ENCODE measurements at regions not wholly inside any gene's neighbourhood (a gene's known extent, or its start where the extent isn't known, plus 50 kb on each side); places are given as distances from the start of the nearest gene placed in this dataset.
A peak's percentile ranks its signal among the peaks of the same experiment; 100 is the strongest.

DNA sequence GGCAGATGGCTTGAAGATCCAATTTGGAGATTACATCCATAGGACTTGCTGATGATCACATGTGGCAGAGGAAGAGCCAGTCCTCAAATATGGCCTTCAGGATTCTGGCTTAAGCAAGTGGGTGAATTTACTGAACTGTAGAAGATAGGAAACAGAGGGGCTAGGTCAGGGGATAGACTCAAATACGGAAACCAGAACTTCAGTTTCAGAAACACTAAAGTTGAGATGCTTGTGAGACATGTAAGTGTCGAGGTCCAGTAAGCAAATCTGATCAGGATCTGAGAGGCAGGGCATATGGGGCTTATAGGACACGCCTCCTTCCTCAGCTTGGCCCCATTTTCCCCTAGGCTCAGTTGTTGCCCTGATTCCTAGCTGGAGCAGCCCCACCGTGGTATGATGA, 107.7 kb downstream of the LBH start:
- DNase-seq (ENCODE audit: low read depth, low spot score) = no peak

DNA sequence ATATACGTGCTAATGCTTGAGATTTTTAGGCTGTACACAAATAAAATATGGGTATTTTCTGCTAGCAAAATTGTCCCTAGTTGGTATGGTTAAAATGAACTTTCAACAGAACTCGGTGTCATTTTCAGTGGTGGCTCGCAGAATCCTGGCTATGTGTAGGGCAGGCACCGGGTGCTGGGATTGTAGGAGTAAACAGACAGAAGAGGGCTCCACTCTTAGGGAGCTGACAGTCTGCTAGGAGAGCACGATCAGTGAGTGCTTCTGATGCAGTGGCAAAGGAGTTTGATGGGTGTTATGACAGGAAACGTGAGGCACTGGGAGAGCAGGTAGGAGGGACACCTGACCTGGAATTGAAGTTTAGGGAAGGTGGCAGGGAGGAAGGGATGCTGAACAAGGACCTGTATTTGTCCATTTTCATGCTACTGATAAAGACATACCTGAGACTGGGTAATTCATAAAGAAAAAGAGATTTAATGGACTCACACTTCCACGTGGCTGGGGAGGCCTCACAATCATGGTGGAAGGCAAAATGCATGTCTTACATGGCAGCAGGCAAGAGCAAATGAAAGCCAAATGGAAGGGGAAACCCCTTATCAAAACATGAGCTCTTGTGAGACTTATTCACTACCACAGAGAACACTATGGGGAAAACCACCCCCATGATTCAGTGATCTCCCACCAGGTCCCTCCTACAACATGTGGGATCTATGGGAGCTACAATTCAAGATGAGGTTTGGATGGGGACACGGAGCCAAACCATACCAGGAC, 105.4 kb upstream of the LCLAT1 start:
- DNase-seq (ENCODE audit: low read depth, low spot score) = no peak

DNA sequence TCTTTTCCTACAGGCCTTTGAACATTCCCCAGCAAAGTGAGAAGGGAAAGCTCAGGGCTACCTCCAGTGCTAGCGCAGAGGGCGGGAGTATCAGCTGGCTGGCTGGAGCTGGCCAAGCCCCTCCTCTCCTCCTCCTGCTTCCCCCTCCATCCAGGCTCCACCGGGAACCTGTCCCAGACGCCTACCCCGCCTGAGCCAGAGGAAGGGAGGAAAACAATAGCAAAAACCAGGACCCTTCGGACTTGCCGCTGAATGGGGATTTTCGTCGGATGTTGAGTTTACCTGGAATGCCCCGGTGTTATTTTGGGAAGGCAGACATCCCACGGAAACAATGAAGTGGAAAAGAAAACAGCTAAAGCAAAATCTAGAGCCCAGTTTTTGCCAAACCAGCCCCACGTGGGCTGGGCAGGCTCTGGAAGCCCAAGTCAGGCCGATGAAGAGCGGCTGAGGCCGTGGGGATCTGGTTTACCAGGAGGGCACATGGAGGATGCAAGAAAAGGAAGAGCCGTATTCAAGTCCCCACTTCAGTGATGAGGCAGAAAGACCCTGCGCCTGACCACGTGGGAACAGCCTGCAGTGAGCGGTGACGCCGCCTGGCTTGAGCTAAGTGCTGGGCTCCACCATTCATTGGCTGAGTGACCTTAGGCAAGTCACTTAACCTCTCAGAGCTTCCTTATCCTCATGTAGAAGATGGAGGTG, 100.4 kb upstream of the LCLAT1 start:
- DNase-seq (ENCODE audit: low read depth, low spot score) = peak; percentile 85

DNA sequence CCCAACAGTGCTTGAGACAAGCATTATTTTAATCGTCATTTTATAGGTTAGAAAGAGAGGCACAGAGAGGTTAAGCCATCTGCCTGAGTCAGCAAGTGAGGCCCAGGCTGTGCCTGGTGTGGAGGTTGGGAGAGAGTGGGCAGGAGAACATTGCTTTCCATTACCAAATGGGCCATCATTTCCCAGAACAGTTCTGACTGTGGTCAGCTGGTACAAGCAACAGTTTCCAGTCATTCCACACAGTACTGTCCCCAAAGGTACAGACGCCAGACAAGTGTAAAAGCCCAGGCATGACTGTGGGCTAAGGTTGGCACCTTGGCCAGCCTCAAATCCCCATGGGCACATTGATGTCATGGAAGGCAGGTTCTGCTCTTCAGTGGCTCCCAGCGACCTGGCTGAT, 98.2 kb upstream of the LCLAT1 start:
- no peak for DNase-seq (ENCODE audit: low read depth, low spot score)

DNA sequence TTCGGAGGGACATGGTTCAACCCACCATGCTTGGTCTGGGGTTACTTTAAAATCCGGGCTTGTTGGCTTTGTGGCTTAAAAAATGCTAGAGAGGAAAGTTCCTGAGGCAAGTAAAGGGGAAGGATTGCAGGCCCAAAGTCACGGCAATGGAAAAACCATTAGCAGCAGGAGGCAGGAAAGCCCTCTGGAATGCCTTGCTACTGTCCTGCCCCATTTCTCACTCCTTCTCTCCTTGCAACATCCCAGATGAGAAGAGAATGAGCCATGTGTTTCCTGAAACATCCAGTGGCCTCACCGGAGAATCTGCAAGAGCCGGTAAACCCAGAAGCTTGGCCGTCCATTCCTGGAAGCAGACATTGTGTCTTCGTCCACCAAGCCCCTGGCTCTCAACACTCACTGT, 97.4 kb upstream of the LCLAT1 start:
- DNase-seq (ENCODE audit: low read depth, low spot score) = no peak

DNA sequence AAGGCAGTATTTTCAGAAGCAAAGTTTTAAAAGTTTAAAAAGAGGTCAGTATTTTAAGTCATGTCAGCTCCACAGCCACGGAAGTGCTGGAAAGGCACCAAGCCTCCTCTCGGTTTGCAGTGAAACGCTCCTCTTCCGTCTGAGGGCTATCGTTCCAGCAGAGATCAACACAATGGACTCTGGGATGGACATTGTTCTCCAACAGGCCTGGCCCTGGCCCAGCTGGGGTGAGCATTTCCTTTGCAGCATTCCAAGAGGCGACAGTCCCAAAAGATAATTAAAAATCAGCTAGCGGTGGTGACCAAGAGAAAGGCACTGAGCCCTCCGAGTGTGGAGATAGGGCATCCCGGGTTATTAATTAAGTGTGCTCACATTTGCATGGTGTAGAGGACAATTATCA, 95.9 kb upstream of the LCLAT1 start:
- DNase-seq (ENCODE audit: low read depth, low spot score) = no peak

DNA sequence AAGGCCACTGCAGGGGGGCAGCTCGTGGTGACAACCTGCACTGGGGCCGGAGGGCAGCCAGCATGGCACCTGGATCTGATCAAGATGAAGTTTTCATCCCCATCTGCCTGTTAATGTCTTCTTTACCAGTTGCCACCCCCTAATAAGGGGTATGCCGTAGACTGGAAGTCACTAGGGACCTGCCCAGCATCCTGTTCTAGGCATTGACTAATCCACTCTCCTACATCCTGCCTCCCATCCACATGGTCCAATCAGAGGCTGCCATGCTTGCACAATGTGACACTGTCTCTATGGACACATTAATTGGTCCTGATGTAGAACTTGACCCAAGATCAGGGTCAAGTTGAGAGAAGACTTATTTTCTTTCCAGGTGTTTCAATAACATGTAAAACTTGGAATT, 95.1 kb upstream of the LCLAT1 start:
- no peak for DNase-seq (ENCODE audit: low read depth, low spot score)

DNA sequence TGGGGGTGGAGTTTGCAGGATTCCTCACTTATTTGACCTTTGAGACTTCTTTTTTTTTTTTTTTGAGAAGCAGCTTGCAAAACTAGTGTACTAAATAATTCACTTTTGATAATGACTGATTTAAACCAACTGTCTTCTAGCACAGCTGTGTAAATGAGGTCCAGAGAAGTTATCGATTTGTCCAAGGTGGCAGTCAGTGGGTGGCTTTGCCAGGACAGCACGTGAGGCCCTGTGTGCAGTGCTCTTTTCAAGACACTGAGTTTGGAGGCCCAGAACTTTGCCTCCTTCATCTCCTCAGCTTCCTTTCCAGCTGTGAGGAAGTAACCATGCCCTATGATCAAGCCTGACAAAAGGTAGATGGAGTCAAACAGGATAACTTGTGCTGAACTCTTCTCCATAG, 92.9 kb upstream of the LCLAT1 start:
- no peak for DNase-seq (ENCODE audit: low read depth, low spot score)

DNA sequence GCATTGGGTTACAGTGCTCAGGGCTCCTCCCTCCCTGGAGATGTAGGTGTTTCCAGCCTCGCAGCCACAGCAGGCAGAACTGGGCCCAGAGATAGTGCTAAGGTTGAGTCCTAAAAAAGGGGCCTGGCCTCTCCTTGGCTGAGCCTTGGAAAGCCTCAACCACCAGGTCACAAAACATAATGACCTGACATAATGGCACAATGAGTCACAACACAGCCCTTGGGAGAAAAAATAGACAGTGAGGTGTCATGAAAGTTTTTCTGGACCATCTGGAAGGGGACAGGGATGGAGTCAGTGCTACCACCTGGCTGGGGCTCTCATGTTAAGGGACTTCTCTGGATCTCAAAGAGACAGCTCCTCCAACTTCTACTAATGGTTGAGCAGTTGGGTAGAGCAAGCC, 92.4 kb upstream of the LCLAT1 start:
- DNase-seq (ENCODE audit: low read depth, low spot score) = no peak

DNA sequence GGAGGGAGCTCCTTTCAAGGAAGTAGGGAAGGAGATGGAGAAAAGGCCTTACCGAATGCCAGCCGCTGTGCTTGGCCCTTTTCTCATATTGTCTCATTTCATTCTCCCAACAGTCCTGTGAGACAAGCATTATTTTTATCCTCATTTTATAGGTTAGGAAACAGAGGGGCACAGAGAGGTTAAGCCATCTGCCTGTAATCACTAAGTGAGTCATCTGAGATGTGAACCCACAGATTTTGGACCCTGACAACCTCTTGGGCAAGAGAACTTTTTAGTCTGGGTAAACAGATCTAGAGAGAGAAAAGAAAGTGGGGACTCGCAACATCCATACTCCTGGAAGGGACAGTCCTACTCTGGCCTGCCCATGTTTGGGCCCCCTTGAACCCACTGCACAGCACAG, 91.7 kb upstream of the LCLAT1 start:
- no peak for DNase-seq (ENCODE audit: low read depth, low spot score)

DNA sequence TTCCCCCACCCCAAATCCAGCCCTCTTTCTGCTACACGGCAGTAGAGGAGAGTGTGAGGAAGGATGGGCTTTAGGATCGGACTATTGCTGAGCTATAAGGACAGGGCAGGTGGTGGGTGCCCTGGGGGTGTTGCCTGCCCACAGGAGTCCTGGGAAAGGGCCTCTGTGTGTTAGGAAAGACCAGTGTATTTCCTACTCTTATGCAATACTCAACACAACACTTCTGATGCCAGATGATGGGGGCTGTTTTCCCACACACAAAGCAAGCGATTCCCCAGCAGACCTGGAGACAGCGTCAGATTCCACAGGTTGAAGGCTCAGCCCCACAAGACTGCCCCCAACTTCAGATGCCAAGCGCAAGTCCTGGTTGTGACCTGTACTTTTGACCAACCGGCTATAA, 91.0 kb upstream of the LCLAT1 start:
- no peak for DNase-seq (ENCODE audit: low read depth, low spot score)

DNA sequence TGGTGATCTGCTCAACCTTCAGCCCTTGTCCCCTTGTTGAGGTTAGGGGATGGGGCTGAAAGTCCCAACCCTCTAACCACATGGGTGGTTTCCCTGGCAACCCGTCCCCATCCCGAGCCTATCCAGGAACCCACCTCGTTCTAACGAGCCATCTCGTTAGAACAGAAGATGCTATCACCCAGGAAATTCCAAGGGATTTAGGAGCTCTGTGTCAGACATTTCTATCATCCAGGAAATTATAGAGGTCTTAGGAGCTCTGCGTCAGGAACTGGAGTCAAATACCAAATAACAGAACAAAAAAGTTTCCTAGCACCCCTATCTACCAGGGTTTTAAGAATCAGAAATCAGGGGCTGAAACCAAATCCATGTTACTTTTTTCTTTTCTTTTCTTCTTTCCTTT, 90.3 kb upstream of the LCLAT1 start:
- no peak for DNase-seq (ENCODE audit: low read depth, low spot score)

DNA sequence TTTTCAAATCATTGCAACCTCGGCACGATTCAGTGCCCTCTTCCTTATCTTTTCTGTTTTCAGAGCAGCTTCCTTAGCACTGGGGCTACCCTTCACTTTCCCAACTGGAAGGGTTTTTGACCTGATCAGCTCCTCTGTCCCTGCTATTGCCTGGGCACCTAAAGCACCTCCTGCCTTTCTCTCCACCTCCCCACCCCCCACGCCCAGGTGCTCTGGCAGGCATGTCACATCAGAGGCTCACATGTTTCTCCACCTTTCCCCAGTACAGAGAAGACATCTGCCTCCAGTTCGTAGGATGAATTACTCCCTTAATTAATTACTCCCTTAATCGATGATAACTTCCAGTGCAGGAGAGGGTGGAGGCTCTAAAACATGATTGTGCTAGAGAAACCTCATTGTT, 88.7 kb upstream of the LCLAT1 start:
- DNase-seq (ENCODE audit: low read depth, low spot score) = no peak

DNA sequence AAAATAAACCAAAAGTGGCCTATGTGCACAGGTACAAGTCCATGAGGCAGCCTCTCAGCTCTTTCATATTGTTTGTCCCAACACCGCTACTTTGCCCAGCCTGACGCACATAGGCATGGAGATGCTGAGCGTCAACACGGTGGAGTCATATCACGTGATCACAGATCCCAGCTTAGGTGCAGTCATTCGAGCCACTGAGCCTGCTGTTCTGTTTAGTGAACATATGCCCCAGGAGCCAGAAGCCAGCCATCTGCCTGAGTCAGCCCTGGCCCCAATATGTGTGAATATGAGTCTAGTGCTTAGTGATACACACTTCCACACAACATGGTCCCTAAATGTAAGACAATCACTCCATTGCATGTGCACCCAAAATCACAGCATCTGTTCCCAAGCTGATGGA, 88.2 kb upstream of the LCLAT1 start:
- no peak for DNase-seq (ENCODE audit: low read depth, low spot score)

DNA sequence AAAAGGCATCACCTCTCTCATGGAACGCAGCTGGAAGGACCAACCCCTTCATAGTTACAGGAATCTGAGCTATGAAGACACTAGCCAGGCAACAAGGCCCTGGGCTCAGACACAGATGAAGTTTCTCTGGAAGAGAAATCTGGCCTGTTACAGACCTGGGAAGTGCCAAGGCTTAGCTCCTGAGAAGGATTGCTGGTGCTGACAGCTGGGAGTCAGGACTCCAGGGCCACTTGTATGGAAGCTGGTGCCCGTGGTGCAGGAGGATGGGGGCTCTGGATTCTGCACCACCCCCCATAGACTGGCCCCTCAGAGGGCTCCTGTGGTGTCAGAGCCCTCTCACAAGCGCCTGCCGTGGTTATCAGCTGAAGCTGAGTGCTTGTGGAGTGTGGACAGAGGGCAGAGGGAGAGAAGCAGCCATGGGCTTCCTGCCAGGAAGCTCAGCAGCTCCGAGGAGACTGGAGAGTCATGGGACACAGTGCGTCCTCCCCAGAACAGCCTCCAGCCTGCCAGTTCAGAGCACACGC, 87.3 kb upstream of the LCLAT1 start:
- peak; percentile 53 for DNase-seq (ENCODE audit: low read depth, low spot score)

DNA sequence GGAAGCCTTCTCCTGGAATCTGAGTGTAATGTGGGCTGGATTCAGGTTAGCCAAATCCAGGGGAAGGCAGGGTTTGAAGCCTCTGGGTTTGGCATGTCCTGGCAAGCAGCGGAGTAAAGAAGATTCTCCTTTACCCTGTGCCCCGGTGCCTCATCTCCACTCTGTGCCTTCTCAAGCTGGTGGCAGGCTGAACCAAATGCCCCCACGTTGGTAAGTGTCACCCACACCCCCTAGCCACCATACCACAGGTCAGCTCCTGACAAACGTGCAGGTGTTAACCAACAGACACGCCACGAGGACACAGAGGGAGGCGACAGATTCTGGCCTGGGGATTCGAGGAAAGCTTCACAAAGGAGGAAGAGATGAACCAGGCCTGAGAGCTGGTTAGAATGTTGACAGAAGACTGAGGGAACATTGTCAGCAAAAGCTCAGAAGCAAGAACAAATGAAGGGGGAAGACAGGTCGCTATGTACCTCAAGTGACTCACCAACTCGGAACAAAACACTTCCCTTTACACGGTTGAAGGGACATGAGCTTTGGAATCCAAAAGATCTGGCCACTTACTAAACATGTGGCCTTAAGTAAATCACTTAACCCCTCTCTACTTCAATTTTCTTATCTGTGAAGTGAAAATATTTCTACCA, 85.2 kb upstream of the LCLAT1 start:
- no peak for DNase-seq (ENCODE audit: low read depth, low spot score)

DNA sequence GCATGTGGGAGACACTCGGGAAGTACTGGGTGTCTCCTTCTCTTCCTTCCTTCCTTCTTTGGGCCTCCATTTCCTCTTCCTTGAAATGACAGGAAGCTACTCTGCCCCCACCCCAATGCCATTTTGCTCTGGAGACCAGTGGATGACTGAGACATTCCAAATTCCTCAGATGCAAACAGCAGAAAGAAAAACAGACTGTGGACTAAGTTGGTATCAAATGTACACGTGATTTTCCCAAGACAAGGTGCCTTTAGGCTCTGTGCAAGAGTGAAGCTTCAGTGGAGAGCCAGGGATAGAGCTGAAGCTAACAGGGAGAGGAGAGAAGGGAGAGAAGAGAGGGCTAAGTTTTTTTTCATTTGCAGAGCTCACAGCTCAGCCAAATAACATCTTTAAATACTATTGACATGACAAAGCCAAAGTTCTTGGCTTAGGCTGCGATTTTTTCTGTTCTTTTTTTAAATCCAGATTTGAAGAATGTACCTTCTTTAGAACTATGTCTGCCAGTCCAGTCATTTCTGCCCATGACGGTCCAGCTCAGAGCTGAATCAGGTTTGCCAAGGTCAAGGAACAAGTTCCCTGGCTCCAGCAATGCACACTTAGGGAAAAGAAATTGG, 84.5 kb upstream of the LCLAT1 start:
- DNase-seq (ENCODE audit: low read depth, low spot score) = no peak

DNA sequence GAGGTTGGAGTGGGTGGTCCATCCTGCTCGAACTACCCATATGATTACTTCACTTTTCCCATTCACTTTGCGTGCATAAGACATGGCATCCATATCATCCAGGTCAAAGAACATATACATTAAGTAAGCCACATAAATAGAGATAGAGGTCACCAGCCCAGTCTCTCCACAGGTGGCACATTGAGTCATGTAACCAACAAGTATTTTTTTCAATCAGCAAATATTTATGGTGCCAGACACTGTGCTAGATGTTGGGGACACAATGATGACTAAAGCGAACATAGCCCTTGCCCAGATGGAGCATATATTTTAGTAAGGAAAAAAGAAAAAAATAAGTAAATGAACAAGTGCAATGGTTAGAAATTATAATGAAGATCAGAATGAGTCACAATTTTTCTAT, 83.6 kb upstream of the LCLAT1 start:
- no peak for DNase-seq (ENCODE audit: low read depth, low spot score)

DNA sequence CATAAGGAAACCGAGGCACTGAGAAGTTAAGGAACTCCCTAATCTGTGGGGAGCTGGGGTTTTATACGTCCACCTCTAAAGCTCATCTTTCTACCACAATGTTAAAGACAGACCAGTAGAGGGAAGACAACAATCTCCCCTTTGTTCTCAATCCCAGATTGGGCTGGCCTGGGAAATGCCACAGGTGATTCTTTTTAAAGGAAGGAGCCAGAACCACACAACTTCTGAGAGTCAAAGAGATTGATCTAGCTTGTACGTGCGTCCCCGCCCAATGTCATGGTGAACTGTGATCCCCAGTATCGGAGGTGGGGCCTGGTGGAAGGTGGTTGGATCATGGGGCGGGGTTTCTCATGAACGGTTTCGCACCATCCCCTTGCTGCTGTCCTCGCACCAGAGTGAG, 81.8 kb upstream of the LCLAT1 start:
- DNase-seq (ENCODE audit: low read depth, low spot score) = no peak

DNA sequence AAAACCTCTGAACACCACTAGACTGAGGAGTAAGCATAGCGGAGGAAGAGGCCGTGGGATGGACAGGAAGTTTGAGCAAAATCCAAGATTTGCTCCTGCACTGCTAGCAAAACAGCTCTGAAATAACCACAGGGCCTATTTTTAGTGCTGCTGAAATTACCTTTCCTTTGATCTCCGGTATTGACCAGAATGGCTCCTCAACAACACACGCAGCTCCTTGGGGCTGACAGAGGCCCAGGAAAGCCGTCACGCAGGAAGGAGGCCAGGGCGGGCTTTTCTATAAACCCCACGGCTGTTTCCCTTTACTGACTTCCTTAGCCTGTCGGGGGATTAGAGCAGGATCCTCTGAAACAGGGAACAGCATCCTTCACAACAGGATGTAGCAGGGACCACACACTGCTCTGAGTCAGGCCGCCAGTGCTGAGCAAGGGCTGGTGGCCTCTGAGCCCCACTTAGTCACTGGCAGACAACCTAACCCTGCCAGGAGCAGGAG, 80.8 kb upstream of the LCLAT1 start:
- peak; percentile 32 for DNase-seq (ENCODE audit: low read depth, low spot score)

DNA sequence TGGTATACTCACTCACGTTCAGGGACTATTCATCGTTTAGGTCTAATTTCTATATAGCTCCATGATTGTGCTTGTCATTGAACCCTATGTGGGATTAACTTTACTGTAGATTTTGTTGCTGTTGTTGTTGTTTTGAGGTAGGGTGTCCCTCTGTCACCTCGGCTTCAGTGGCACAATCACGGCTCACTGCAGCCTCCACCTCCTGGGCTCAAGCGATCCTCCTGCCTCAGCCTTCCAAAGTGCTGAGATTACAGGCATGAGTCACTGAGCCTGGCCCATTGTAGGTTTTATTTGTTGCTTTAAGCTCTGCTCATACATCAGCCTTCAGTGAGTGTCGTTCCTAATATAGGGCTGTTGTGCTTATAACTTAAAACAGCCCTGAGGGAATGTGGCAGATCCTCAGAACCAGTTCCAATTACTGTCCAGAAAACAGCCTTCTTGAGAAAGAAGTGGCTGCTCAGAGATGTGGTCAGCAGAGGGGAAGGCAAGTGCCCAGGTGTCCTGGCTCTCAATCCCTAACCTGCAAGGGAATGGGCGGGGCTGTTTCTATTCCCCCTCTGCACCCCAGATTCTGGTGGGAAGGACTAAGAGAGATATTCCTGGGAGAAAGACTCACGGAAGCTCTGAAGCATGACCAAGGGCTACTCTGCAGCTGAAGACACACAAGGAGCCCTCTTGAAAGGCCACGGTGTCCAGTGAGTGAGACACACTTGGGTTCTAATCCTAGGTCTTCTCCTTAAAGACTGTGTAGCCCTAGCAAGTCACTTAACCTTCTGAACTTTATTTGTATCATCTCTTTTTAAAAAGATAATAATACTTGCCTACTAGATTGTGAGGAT, 79.6 kb upstream of the LCLAT1 start:
- no peak for DNase-seq (ENCODE audit: low read depth, low spot score)

Measured in ELF-1 (cell line).